H1 (cell line): ENCODE measurements at regions not wholly inside any gene's neighbourhood (a gene's known extent, or its start where the extent isn't known, plus 50 kb on each side); places are given as distances from the start of the nearest gene placed in this dataset.

Source experiments
- BRCA1 ChIP-seq: IDR thresholded peaks from 2 replicates; pipeline ENCODE4 v1.6.1; 2012; ENCODE audit warnings: low read depth, low read length, improper control_type of control experiment
- KDM5A ChIP-seq: fragments of 200-600 bp; IDR thresholded peaks from 2 replicates; pipeline ENCODE4 v1.7.1; 2012; ENCODE audit warnings: mild to moderate bottlenecking, low read length, inconsistent platforms, mixed read lengths
- NRF1 ChIP-seq: IDR thresholded peaks from 2 replicates; pipeline ENCODE4 v1.6.1; 2011; ENCODE audit warnings: mild to moderate bottlenecking, low read depth, low read length, improper control_type of control experiment
- SIRT6 ChIP-seq: IDR thresholded peaks from one replicate; pipeline ENCODE4 v1.7.1; 2012; ENCODE audit warnings: low read length, inconsistent platforms
- SP4 ChIP-seq: IDR thresholded peaks from 2 replicates; pipeline ENCODE4 v1.6.1; 2012; ENCODE audit warnings: low read length, inconsistent platforms
- TAF1 ChIP-seq: IDR thresholded peaks from 2 replicates; pipeline ENCODE4 v1.6.1; 2011; ENCODE audit warnings: mild to moderate bottlenecking, low read depth, low read length
- TF ChIP-seq, protein P1 (sequence below): fragments of 300-600 bp; sonication (generic); IDR thresholded peaks from 2 replicates; pipeline ENCODE4 v1.7.1; 2012; ENCODE audit warnings: low read length, moderate library complexity, mild to moderate bottlenecking, inconsistent platforms; ENCODE audit not compliant: insufficient replicate concordance
- TF ChIP-seq, protein P2 (sequence below): IDR thresholded peaks from 2 replicates; pipeline ENCODE4 v1.6.1; 2011; ENCODE audit warnings: low read length, improper control_type of control experiment
- TF ChIP-seq, protein P3 (sequence below): IDR thresholded peaks from 2 replicates; pipeline ENCODE4 v1.6.1; 2012; ENCODE audit warnings: low read length, inconsistent platforms

DNA sequence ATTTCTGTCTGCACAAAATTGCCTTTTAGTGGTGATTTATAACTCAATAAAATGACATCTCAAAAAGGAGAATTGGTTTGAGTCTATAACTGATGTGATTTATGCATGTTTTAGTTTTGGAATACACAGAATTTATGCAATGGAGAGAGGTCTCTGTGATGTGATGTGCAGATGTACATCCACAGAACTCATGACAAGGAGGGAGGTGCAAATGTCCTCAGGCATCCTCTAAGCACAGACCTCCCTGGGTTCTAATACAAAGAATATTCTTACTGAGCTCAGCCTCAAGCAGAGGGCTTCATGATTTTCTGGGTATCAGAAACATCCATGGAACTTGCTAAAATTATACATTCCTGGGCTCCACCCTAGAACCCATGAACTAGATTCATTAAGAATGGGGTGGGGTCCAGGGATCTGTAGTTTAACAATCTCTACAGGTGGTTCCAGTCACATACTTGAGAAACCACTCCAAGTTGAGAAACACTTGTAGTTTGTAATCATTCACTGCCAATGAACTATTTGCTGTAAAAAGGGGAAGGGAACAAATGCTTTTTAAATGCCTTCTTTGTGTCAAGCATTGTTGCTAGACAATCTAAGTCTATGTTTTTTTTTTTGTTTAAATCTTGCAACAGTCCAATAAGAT is 60.2 kb upstream of the NEDD9 start (continued):
- TF ChIP-seq, protein P1, sequence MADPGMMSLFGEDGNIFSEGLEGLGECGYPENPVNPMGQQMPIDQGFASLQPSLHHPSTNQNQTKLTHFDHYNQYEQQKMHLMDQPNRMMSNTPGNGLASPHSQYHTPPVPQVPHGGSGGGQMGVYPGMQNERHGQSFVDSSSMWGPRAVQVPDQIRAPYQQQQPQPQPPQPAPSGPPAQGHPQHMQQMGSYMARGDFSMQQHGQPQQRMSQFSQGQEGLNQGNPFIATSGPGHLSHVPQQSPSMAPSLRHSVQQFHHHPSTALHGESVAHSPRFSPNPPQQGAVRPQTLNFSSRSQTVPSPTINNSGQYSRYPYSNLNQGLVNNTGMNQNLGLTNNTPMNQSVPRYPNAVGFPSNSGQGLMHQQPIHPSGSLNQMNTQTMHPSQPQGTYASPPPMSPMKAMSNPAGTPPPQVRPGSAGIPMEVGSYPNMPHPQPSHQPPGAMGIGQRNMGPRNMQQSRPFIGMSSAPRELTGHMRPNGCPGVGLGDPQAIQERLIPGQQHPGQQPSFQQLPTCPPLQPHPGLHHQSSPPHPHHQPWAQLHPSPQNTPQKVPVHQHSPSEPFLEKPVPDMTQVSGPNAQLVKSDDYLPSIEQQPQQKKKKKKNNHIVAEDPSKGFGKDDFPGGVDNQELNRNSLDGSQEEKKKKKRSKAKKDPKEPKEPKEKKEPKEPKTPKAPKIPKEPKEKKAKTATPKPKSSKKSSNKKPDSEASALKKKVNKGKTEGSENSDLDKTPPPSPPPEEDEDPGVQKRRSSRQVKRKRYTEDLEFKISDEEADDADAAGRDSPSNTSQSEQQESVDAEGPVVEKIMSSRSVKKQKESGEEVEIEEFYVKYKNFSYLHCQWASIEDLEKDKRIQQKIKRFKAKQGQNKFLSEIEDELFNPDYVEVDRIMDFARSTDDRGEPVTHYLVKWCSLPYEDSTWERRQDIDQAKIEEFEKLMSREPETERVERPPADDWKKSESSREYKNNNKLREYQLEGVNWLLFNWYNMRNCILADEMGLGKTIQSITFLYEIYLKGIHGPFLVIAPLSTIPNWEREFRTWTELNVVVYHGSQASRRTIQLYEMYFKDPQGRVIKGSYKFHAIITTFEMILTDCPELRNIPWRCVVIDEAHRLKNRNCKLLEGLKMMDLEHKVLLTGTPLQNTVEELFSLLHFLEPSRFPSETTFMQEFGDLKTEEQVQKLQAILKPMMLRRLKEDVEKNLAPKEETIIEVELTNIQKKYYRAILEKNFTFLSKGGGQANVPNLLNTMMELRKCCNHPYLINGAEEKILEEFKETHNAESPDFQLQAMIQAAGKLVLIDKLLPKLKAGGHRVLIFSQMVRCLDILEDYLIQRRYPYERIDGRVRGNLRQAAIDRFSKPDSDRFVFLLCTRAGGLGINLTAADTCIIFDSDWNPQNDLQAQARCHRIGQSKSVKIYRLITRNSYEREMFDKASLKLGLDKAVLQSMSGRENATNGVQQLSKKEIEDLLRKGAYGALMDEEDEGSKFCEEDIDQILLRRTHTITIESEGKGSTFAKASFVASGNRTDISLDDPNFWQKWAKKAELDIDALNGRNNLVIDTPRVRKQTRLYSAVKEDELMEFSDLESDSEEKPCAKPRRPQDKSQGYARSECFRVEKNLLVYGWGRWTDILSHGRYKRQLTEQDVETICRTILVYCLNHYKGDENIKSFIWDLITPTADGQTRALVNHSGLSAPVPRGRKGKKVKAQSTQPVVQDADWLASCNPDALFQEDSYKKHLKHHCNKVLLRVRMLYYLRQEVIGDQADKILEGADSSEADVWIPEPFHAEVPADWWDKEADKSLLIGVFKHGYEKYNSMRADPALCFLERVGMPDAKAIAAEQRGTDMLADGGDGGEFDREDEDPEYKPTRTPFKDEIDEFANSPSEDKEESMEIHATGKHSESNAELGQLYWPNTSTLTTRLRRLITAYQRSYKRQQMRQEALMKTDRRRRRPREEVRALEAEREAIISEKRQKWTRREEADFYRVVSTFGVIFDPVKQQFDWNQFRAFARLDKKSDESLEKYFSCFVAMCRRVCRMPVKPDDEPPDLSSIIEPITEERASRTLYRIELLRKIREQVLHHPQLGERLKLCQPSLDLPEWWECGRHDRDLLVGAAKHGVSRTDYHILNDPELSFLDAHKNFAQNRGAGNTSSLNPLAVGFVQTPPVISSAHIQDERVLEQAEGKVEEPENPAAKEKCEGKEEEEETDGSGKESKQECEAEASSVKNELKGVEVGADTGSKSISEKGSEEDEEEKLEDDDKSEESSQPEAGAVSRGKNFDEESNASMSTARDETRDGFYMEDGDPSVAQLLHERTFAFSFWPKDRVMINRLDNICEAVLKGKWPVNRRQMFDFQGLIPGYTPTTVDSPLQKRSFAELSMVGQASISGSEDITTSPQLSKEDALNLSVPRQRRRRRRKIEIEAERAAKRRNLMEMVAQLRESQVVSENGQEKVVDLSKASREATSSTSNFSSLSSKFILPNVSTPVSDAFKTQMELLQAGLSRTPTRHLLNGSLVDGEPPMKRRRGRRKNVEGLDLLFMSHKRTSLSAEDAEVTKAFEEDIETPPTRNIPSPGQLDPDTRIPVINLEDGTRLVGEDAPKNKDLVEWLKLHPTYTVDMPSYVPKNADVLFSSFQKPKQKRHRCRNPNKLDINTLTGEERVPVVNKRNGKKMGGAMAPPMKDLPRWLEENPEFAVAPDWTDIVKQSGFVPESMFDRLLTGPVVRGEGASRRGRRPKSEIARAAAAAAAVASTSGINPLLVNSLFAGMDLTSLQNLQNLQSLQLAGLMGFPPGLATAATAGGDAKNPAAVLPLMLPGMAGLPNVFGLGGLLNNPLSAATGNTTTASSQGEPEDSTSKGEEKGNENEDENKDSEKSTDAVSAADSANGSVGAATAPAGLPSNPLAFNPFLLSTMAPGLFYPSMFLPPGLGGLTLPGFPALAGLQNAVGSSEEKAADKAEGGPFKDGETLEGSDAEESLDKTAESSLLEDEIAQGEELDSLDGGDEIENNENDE = no peak
- TF ChIP-seq TAF1 (no peak), BRCA1 (no peak), NRF1 (no peak), KDM5A (no peak), SP4 (no peak), SIRT6 (no peak)
- TF ChIP-seq, protein P2, sequence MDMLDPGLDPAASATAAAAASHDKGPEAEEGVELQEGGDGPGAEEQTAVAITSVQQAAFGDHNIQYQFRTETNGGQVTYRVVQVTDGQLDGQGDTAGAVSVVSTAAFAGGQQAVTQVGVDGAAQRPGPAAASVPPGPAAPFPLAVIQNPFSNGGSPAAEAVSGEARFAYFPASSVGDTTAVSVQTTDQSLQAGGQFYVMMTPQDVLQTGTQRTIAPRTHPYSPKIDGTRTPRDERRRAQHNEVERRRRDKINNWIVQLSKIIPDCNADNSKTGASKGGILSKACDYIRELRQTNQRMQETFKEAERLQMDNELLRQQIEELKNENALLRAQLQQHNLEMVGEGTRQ = no peak
- TF ChIP-seq, protein P3, sequence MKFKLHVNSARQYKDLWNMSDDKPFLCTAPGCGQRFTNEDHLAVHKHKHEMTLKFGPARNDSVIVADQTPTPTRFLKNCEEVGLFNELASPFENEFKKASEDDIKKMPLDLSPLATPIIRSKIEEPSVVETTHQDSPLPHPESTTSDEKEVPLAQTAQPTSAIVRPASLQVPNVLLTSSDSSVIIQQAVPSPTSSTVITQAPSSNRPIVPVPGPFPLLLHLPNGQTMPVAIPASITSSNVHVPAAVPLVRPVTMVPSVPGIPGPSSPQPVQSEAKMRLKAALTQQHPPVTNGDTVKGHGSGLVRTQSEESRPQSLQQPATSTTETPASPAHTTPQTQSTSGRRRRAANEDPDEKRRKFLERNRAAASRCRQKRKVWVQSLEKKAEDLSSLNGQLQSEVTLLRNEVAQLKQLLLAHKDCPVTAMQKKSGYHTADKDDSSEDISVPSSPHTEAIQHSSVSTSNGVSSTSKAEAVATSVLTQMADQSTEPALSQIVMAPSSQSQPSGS = no peak
